ENCODE measurements at regions not wholly inside any gene's neighbourhood (a gene's known extent, or its start where the extent isn't known, plus 50 kb on each side); places are given as distances from the start of the nearest gene placed in this dataset.

DNA sequence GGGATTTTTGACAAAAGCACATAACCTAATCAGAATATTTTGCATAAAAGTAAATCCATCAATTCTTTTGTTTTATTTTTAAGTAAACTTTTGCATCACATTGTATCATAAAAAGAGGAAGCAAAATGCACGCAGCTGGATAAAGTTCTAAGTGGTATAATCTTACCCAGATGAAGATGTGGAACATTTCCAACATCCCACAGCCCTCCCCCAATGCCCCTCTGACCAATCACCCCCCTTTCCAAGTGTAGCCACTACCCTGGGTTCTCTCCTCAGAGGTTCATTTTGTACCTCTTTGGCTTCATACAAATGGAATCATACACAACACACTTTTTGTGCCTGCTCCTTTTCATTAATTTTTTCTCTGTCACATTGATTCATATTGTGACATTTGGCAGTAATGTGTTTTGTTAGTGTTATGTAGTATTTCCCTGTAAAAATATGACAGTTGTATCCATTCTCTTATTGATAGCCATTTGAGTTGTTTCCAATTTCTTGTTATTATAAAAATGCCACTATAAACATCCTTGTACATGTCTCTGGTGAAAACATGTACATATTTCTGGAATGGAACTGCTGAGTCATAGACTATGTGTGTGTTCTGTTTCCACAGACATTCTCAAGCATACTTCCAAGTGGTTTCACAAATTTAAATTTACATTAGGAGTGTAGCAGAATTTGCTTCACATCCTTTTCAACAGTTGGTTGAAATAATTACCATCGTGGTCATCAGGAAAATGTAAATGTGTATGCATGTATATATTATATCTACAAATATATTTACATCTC is 92.9 kb upstream of the SYNDIG1 start:
- DNase-seq, result no peak

DNA sequence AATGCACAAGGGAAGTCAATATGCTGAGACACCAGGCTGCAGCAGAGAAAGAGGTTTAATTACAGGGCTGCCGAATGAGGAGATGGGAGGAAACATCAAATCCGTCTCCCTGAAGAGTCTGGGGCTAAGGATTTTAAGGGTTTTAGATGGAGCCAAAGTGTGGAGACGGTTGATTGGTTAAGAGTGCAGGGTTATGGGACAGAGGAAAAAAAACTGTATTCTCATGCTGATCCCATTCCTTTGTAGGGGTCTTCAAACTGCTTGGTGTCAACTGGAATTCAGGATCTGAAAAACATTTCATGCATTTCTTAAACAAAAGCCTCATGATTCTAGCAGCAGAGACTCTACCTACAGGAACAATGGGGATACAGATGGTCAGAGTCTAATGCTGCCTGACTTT is 96.1 kb upstream of the SYNDIG1 start:
- no peak for DNase-seq

GRCh38 chr20:24370911-24371695 is 98.3 kb upstream of the SYNDIG1 start:
- no peak for DNase-seq

- DNase-seq, result no peak
These were observed 99.2 kb upstream of the SYNDIG1 start for GRCh38 chr20:24370249-24370648.

DNA sequence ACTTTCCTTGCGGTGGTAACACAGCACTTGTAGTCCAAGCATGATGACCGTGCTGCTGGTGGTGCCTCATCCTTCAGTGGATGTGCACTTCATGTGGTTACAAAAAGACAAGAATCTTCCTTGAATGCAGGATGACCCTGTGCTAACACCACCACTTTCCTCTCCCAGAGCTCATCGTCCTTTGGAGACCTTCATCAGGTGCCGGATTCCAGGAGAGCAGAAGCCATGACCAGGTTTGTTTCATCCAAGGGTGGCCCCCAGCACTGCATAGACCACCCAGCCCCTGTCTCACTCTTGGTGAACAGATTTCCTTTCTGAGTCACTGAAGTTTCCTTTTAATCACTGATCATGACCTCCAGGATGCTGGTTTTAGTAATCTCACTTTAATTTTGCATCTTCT is 101.2 kb upstream of the SYNDIG1 start:
- DNase-seq, result no peak

DNA sequence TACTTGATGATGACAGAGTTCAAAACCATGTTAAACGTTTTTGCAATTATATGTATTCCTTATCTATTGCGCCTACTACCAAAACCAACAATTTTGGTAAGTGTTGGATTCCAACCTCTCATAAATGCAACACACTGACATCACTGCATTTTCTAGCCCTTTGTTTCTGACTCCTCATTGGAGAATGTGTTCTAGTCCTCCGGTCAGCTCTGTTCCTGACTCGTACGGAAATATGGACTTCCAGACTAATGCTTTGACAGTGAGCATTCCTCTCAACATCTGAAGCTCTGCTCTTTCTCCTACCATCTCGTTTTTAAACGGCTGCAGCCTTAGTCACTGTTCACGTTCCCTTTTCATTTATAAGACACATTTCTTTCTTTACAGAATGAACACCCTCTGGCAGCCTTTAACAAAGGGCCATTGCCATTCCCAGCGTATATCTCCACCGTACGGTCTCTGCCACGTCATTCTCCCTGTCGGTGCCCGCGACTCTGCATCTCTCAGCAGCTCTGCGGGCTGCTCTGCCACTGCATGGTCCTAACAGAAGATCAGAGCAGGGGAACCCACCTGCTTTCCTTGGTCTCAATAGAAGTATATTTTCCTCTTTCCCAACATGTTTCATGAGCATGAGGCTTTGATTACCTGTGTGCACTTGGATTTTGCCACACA is 103.0 kb upstream of the SYNDIG1 start:
- DNase-seq, result no peak

- no peak for DNase-seq
These were observed 103.8 kb upstream of the SYNDIG1 start for GRCh38 chr20:24365670-24366069.

- no peak for DNase-seq
These were observed 104.9 kb upstream of the SYNDIG1 start for GRCh38 chr20:24364482-24364881.

GRCh38 chr20:24363031-24363430 is 106.4 kb upstream of the SYNDIG1 start:
- DNase-seq, result no peak

DNA sequence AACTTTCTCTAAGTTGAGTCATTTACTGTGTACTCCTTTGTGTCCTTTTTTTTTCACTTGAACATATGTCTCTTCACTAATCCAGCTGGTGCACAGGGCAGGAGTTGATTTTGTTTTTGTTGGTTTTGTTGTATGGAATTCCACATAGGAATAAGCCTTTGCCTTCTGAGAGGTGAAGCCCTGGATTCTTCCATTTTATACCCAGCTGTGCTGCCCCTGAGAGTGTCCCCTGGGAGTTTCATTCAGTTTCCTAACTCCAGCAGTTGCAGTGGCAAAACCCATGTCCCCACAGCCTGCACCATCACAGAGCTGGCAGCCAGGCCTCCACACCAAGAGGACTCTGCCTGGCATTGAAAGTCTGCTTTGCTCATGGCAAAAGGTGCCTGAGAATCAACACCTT is 107.3 kb upstream of the SYNDIG1 start:
- no peak for DNase-seq

GRCh38 chr20:24361541-24361940 is 107.9 kb upstream of the SYNDIG1 start:
- DNase-seq, result no peak

DNA sequence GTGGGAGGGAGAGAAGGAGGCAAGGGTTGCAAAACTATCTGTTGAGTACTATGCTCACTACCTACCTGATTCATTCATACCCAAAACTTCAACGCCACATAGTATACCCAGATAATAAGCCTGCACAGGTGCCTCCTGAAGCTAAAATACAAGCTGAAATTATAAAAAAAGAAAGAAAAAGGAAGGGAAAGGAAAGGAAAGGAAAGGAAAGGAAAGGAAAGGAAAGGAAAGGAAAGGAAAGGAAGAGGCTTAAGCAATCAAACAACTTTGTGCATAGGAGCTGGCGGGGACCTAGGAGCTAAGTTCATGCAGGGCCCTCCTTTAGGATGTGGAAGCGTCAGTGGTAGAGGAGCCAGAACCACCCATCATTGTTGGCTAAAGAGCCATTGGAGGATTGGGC is 108.9 kb upstream of the SYNDIG1 start:
- no peak for DNase-seq

DNA sequence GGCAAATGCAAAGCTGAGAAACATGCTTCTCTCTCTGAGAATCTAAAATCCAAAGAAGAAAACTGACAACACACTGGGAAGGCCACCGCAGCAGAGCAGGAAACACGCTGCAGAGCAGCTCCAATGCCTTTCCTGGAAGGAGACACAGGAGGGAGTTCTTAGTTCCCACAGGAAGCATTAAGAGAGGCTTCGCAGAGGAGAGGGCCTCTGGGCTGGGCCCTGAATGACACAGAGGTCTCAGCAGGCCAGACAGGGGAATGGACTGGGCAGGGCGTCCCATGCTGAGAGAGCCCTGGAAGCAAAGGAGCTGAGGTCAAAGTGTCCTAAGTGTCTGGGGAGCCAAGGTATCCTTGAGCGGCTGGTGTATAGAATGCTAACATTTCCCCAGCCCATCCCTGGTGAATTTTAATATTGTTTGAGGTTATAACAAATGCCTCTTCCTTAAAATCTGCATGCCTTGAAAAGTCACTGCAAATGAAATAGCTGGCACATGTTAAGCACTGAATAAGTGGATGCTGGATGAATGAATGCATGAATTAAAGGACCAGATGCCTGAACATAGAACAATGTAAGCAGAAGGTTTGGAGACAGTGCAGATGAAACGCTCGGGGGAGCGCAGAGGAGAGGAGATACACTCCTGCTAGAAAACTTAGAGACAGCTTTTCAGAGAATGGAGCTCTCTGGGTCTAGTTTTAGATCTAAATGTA is 110.0 kb upstream of the SYNDIG1 start:
- peak; percentile 51 for DNase-seq

DNA sequence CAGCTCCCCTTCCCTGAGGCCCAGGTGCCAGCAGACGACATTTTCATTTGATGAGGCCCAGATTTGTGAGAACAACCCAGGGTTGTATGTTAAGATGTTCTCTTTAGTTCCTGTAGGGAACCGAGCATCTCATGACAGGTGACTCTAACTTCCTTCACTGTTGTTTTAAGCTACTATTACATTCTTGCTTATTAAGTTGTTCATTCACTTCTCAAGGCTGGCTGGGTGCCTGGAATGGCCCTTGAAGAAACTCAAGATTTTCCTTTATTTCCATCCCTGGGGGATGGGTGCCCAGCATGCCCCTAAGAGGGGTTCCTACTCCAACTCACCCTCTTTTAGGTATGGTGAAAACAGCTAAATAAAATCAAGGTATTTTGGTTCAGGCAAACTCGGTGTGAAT is 111.5 kb upstream of the SYNDIG1 start:
- DNase-seq, result no peak

GRCh38 chr20:24357177-24357576 is 112.3 kb upstream of the SYNDIG1 start:
- no peak for DNase-seq

- no peak for DNase-seq
These were observed 116.2 kb upstream of the SYNDIG1 start for GRCh38 chr20:24353135-24353690.

DNA sequence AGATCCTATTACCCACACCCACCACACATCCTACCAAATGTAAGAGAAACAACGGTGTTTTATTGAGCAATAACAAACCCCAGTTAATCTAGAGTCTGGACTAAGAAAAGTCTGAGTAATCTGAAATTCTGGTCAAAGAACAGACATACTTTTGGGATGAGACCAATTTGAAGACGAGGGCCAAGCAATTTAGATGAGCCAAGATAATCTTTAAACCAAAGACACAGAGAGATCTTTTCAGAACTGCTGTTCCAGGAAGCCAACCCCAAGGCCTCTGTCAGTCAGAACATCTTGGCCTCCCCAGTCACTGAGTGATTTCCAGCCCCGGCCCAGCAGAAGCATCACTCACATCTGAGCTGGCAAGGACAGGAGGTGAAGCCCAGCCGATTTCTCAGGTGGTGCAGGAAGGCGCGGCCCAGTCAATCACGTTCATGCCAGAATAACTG is 118.5 kb upstream of the SYNDIG1 start:
- no peak for DNase-seq

GRCh38 chr20:24341781-24342180 is 127.6 kb upstream of the SYNDIG1 start:
- no peak for DNase-seq

DNA sequence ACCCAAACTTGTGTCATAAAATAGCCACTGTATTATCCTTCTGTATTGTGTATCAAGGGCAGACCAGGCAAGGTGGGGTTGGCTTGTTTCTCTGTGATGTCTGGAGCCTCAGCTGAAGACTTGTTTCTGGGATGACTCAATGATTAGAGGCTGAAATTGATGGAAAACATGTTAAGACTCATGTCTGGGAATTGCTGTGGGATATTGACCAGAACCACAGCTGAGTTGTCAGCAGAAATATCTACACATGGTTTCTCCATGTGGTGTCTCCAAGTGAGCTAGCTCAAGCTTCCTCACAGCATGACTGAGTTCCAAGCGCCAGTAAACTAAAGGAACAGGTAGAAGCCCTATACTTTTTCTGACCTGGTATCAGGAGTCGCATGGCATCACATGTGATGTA is 128.5 kb upstream of the SYNDIG1 start:
- DNase-seq, result no peak

DNA sequence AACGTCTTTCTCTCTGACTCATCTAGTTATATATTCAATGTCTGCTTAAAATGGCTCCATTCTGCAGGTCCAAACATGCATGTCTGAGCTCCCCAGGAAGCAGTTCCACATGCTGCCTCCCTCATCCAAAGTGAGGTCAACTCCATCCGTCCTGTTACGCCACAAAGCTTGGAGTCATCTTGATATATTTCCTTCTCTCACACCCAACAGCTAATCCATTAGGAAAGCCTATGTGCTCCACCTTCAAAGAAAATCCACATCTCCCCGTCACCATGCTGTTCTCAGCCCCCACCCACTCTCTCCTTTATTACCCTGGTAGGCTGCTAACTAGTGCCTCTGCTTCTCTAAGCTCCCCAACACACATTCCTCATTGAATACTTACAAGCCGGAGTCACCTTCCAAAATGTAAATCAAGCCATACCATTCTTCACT is 130.2 kb upstream of the SYNDIG1 start:
- DNase-seq, result no peak

DNA sequence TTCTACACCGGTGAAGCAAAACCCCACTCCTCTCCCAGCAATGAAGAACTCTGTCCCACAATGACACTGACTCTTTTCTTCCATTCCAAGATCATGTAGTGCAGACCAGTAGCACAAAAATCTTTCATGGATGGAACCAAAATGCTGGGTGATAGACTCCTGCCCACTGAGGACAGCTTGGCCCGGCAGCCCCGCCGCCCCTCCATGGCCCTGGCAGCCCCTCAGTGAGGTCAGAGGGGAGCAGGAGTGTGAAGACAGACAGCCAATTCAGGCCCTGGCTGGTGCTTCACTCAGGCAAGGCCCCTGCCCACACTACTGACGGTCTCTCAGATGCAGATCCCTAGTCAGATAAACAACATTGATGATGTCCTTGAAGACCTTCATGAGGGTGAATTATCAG is 131.9 kb upstream of the SYNDIG1 start:
- no peak for DNase-seq

DNA sequence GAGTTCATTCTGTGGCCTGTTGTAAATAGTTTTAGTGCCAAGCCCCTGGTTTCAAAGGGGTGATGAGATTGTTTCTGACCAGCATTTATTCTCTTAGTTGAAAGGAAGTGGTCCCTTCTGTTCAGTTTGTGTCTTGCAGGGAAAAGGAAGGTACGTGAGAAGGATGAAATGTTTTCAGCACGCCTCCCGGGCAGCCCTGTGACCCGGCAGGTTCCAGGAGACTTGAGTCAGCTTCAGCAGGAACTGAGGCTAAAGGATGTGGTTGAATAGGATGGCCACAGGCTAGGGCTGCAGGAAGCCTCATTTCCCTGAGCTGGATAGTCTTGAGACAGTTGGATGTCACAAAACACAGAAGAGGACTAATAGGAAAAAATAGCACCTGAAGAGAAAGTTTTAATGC is 132.4 kb upstream of the SYNDIG1 start:
- DNase-seq, result no peak

GRCh38 chr20:24334830-24335229 is 134.6 kb upstream of the SYNDIG1 start:
- no peak for DNase-seq

Data from right hindlimb (tissue), 1 donor.